ENCODE measurements at regions not wholly inside any gene's neighbourhood (a gene's known extent, or its start where the extent isn't known, plus 50 kb on each side); places are given as distances from the start of the nearest gene placed in this dataset.

DNA sequence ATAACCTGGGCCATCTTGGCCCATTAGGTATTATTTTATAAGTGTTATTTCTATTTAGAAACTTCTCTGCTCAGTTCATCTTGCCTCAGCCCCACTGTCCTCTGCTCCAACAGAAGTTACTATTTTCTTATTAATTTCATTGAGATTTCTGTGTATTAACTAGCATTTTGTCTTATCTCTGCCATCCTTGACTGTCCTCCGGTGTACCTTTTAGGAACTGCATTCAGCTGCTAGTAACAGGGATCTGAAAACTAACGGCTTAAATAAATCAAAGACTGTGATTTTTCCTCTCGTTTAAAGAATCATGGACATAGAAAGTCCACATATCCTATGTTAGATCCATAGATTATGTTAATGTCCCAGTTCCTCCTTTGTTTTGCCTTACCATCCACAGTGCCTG is 382.5 kb downstream of the MATN1 start:
- TF ChIP-seq ZNF274 (IDR thresholded peaks at IDR 0.05; ENCODE audit: low read depth, low read length) (no peak), CBX3 (IDR thresholded peaks at IDR 0.05; ENCODE audit: low read depth) (no peak), RAD21 (IDR thresholded peaks at IDR 0.05; ENCODE audit: low read depth) (peak; percentile 61)
- TF ChIP-seq, protein P1, sequence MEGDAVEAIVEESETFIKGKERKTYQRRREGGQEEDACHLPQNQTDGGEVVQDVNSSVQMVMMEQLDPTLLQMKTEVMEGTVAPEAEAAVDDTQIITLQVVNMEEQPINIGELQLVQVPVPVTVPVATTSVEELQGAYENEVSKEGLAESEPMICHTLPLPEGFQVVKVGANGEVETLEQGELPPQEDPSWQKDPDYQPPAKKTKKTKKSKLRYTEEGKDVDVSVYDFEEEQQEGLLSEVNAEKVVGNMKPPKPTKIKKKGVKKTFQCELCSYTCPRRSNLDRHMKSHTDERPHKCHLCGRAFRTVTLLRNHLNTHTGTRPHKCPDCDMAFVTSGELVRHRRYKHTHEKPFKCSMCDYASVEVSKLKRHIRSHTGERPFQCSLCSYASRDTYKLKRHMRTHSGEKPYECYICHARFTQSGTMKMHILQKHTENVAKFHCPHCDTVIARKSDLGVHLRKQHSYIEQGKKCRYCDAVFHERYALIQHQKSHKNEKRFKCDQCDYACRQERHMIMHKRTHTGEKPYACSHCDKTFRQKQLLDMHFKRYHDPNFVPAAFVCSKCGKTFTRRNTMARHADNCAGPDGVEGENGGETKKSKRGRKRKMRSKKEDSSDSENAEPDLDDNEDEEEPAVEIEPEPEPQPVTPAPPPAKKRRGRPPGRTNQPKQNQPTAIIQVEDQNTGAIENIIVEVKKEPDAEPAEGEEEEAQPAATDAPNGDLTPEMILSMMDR (IDR thresholded peaks at IDR 0.05 in 2 of 3, conservative IDR thresholded peaks at IDR 0.05 in 1 of 3; ENCODE audit: borderline replicate concordance in 1 of 3, insufficient read depth in 1 of 3, low read depth in 2 of 3, low read length in 2 of 3), result peak; percentile 30 to 71 (median 65); a peak in 5 of 6 replicates
- ChIA-PET CTCF (interaction anchor here (1.0 to 1.8 kb wide), 3 partner anchors 13 to 254 kb away, joined by 4 to 9 read pairs (median 5); no protein-coding TSS in a partner anchor), POLR2A (no interaction called here), RAD21 (ENCODE audit: low non-redundant PET in 1 of 2, low total read pairs in 2 of 2, uncharacterized antibody in 2 of 2, unreplicated experiment in 2 of 2) (interaction anchor here in 1 of 2 experiments (1.0 kb wide), 1 partner anchor 39 kb away, joined by 3 read pairs; no protein-coding TSS in a partner anchor)
- no peak overlapping the region for H2AFZ ChIP-seq (ENCODE audit: low read depth, low read length, poor library complexity, severe bottlenecking)
- no peak overlapping the region for H3K27ac ChIP-seq (ENCODE audit: low read depth, low read length)
- no peak overlapping the region for H3K4me2 ChIP-seq (ENCODE audit: low read length)
- no peaks in the 10 kb centered on the region for H4K20me1 ChIP-seq (ENCODE audit: insufficient read depth)
- H3K9me3 ChIP-seq (ENCODE audit: control insufficient read depth in 1 of 2, insufficient read depth in 1 of 2, low read depth in 1 of 2, low read length in 2 of 2), result no peaks in the 10 kb centered on the region
- BruUV-seq (replicated peaks), result no TSS peak
- no peak overlapping the region for H3K9ac ChIP-seq (ENCODE audit: low read length)
- no peaks in the 10 kb centered on the region; the same call in 1 of the 2 replicates for H3K27me3 ChIP-seq (ENCODE audit: insufficient read depth, low read length)
- DNase-seq (ENCODE audit: low read depth, low spot score), result no peak
- no peaks in the 10 kb centered on the region for H3K4me1 ChIP-seq (ENCODE audit: control insufficient read depth in 1 of 2, insufficient read depth in 2 of 2, low read length in 2 of 2)
- no peaks in the 10 kb centered on the region for H3K36me3 ChIP-seq (ENCODE audit: control insufficient read depth in 1 of 2, insufficient read depth in 2 of 2, low read length in 2 of 2)
- peak; percentile 63 for ATAC-seq
- H3K9me2 ChIP-seq (ENCODE audit: insufficient read depth), result no peaks in the 10 kb centered on the region
- no peaks in the 10 kb centered on the region for H3K79me2 ChIP-seq (ENCODE audit: insufficient read depth, low read length)
- intact Hi-C loops (cut with micrococcal nuclease), result no loop called here
- no peak overlapping the region for H3K4me3 ChIP-seq (replicated peaks in 1 of 2; ENCODE audit: low read depth in 1 of 2, low read length in 2 of 2)

DNA sequence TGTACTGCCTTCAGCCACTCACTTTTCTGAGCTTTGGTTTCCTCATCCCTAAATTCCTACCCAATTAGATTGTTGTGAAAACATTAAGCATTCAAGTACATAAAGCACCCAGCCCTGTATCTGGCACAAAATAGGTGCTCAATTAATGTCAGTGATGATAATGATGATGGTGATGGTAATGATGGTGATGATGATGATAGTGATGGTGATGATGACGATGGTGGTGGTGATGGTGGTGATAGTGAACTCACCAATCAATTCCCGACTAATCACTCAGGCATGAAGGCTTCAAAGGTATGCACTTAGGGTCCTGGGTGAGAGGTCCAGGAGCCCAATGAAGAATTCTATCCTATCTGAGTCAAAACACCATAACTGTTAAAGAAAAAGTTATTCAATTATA is 383.5 kb downstream of the MATN1 start:
- no peaks in the 10 kb centered on the region for H4K20me1 ChIP-seq (ENCODE audit: insufficient read depth)
- no peaks in the 10 kb centered on the region for H3K4me1 ChIP-seq (ENCODE audit: control insufficient read depth in 1 of 2, insufficient read depth in 2 of 2, low read length in 2 of 2)
- BruUV-seq (replicated peaks), result no TSS peak
- no peaks in the 10 kb centered on the region for H3K79me2 ChIP-seq (ENCODE audit: insufficient read depth, low read length)
- no peak overlapping the region for H3K4me2 ChIP-seq (ENCODE audit: low read length)
- RAD21 ChIA-PET (ENCODE audit: low non-redundant PET in 1 of 2, low total read pairs in 2 of 2, uncharacterized antibody in 2 of 2, unreplicated experiment in 2 of 2), result no interaction called here
- no peak for DNase-seq (ENCODE audit: low read depth, low spot score)
- CTCF ChIA-PET, result no interaction called here
- TF ChIP-seq, protein P2, sequence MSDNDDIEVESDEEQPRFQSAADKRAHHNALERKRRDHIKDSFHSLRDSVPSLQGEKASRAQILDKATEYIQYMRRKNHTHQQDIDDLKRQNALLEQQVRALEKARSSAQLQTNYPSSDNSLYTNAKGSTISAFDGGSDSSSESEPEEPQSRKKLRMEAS (IDR thresholded peaks at IDR 0.05), result no peak
- H3K27ac ChIP-seq (ENCODE audit: low read depth, low read length), result no peak overlapping the region
- H3K4me3 ChIP-seq (replicated peaks in 1 of 2; ENCODE audit: low read depth in 1 of 2, low read length in 2 of 2), result no peak overlapping the region
- no peak for ATAC-seq
- H3K9ac ChIP-seq (ENCODE audit: low read length), result no peak overlapping the region
- intact Hi-C loops (cut with micrococcal nuclease), result no loop called here
- H3K9me2 ChIP-seq (ENCODE audit: insufficient read depth), result no peaks in the 10 kb centered on the region
- no peaks in the 10 kb centered on the region for H3K9me3 ChIP-seq (ENCODE audit: control insufficient read depth in 1 of 2, insufficient read depth in 1 of 2, low read depth in 1 of 2, low read length in 2 of 2)
- H3K36me3 ChIP-seq (ENCODE audit: control insufficient read depth in 1 of 2, insufficient read depth in 2 of 2, low read length in 2 of 2), result no peaks in the 10 kb centered on the region
- no peak overlapping the region for H2AFZ ChIP-seq (ENCODE audit: low read depth, low read length, poor library complexity, severe bottlenecking)
- H3K27me3 ChIP-seq (ENCODE audit: insufficient read depth, low read length), result no peaks in the 10 kb centered on the region; the same call in 1 of the 2 replicates
- POLR2A ChIA-PET, result no interaction called here

All from HCT116 (cell line).